ENCODE measurements at regions not wholly inside any gene's neighbourhood (a gene's known extent, or its start where the extent isn't known, plus 50 kb on each side); places are given as distances from the start of the nearest gene placed in this dataset.

- Histone ChIP-seq H3K4me3 (no peak overlapping the region), H3K27ac (no peak overlapping the region)
- DNase-seq (ENCODE audit: low spot score), result no peak
- no peak for TF ChIP-seq CTCF (IDR thresholded peaks at IDR 0.05)
Measured at GRCh38 chr11:80362563-80363340, 921.9 kb upstream of the TENM4 start.

- DNase-seq (ENCODE audit: low spot score), result no peak
- no peak for TF ChIP-seq CTCF (IDR thresholded peaks at IDR 0.05)
- Histone ChIP-seq H3K27ac (no peak overlapping the region), H3K4me3 (no peak overlapping the region)
Measured at GRCh38 chr11:80355251-80355650, 914.4 kb upstream of the TENM4 start.

GRCh38 chr11:80350541-80350940 is 909.7 kb upstream of the TENM4 start:
- no peak for TF ChIP-seq CTCF (IDR thresholded peaks at IDR 0.05)
- DNase-seq (ENCODE audit: low spot score), result no peak
- Histone ChIP-seq H3K27ac (no peak overlapping the region), H3K4me3 (no peak overlapping the region)

GRCh38 chr11:80349997-80350396 is 909.2 kb upstream of the TENM4 start:
- Histone ChIP-seq H3K4me3 (no peak overlapping the region), H3K27ac (no peak overlapping the region)
- TF ChIP-seq CTCF (IDR thresholded peaks at IDR 0.05), result no peak
- no peak for DNase-seq (ENCODE audit: low spot score)

- TF ChIP-seq CTCF (IDR thresholded peaks at IDR 0.05), result no peak
- Histone ChIP-seq H3K27ac (no peak overlapping the region), H3K4me3 (no peak overlapping the region)
- no peak for DNase-seq (ENCODE audit: low spot score)
Measured at GRCh38 chr11:80346353-80347059, 905.7 kb upstream of the TENM4 start.

GRCh38 chr11:80343436-80343835 is 902.6 kb upstream of the TENM4 start:
- Histone ChIP-seq H3K4me3 (no peak overlapping the region), H3K27ac (no peak overlapping the region)
- DNase-seq (ENCODE audit: low spot score), result no peak
- no peak for TF ChIP-seq CTCF (IDR thresholded peaks at IDR 0.05)

GRCh38 chr11:80338231-80338630 is 897.4 kb upstream of the TENM4 start:
- H3K4me3 ChIP-seq, result no peak overlapping the region
- DNase-seq (ENCODE audit: low spot score), result no peak
- H3K27ac ChIP-seq, result no peak overlapping the region
- no peak for TF ChIP-seq CTCF (IDR thresholded peaks at IDR 0.05)

All from coronary artery (tissue), 2 donors.